NB4 (cell line): ENCODE measurements at regions not wholly inside any gene's neighbourhood (a gene's known extent, or its start where the extent isn't known, plus 50 kb on each side); places are given as distances from the start of the nearest gene placed in this dataset.

Source experiments
- CTCF ChIP-seq: IDR thresholded peaks from one replicate; pipeline ENCODE4 v1.5.1; 2012; ENCODE audit warnings: low read depth, low read length
- MAX ChIP-seq: IDR thresholded peaks from 2 replicates; pipeline ENCODE4 v1.6.1; 2011; ENCODE audit warnings: low read depth, low read length
- POLR2A ChIP-seq: IDR thresholded peaks from 2 replicates; pipeline ENCODE4 v1.6.1; 2011; ENCODE audit warnings: mild to moderate bottlenecking; ENCODE audit not compliant: insufficient read length; ENCODE audit errors: extremely low read depth

- no peak for TF ChIP-seq CTCF
- no peak for TF ChIP-seq POLR2A
- TF ChIP-seq MAX: no peak
These were observed 82.0 kb downstream of the THNSL2 start for GRCh38 chr2:88252111-88252510.
